Thoracic aorta (tissue), 2 donors: ENCODE measurements at regions not wholly inside any gene's neighbourhood (a gene's known extent, or its start where the extent isn't known, plus 50 kb on each side); places are given as distances from the start of the nearest gene placed in this dataset.

Experiments
- ATAC-seq: fragments of 150-250 bp; one replicate; pipeline ENCODE4 v1.8.0; 2017; ENCODE audit warnings: low read depth; ENCODE audit not compliant: insufficient number of reproducible peaks, low FRiP score
- DNase-seq: peaks from one replicate; pipeline ENCODE4 v3.0.0-alpha.2; 2020; ENCODE audit warnings: low spot score
- H3K27ac ChIP-seq, 2 donors: fragments of 200-600 bp; sonication (generic); 1 replicate in 1 of 2; 2 replicates in 1 of 2; pipeline ENCODE4 v1.5.1; 2016; ENCODE audit warnings: mild to moderate bottlenecking in 2 of 2, moderate library complexity in 2 of 2
- H3K27me3 ChIP-seq: fragments of 200-600 bp; sonication (generic); replicated peaks from 2 replicates; pipeline ENCODE4 v1.6.0; 2016; ENCODE audit warnings: mild to moderate bottlenecking; ENCODE audit not compliant: insufficient read depth
- H3K36me3 ChIP-seq: fragments of 200-600 bp; sonication (generic); one replicate; pipeline ENCODE4 v1.5.1; 2016
- H3K4me1 ChIP-seq, 2 donors: fragments of 200-600 bp; sonication (generic); 1 replicate in 1 of 2; 2 replicates in 1 of 2; pipeline versions ENCODE4 v1.5.1 to v1.6.0; 2016; ENCODE audit warnings: low read depth in 2 of 2, mild to moderate bottlenecking in 1 of 2; ENCODE audit not compliant: control insufficient read depth in 1 of 2
- H3K4me3 ChIP-seq: fragments of 200-600 bp; sonication (generic); 2 replicates; pipeline ENCODE4 v1.5.1; 2016; ENCODE audit warnings: mild to moderate bottlenecking
- H3K9me3 ChIP-seq: fragments of 200-600 bp; sonication (generic); 2 replicates; pipeline ENCODE4 v1.5.1; 2016
- CTCF ChIP-seq: fragments of 200-600 bp; sonication (generic); IDR thresholded peaks from one replicate; pipeline ENCODE4 v1.5.1; 2019; ENCODE audit warnings: antibody characterized with exemption

GRCh38 chr13:110808138-110808537 lies 94.6 kb downstream of the ING1 start:
- H3K4me3 ChIP-seq = no peak overlapping the region
- H3K36me3 ChIP-seq = no peaks in the 10 kb centered on the region
- H3K27ac ChIP-seq = no peak overlapping the region
- H3K9me3 ChIP-seq = no peaks in the 10 kb centered on the region
- no peak for DNase-seq
- peaks cover 0 to 8% of the 10 kb centered on the region in 2 donors for H3K4me1 ChIP-seq
- H3K27me3 ChIP-seq = no peaks in the 10 kb centered on the region
- no peak for ATAC-seq
- no peak for TF ChIP-seq CTCF

GRCh38 chr13:110809871-110810486 lies 96.5 kb downstream of the ING1 start:
- Histone ChIP-seq H3K27ac (no peak overlapping the region), H3K4me3 (no peak overlapping the region), H3K9me3 (no peaks in the 10 kb centered on the region), H3K4me1 (peaks cover 0 to 8% of the 10 kb centered on the region in 2 donors), H3K27me3 (no peaks in the 10 kb centered on the region), H3K36me3 (no peaks in the 10 kb centered on the region)
- no peak for ATAC-seq
- no peak for TF ChIP-seq CTCF
- DNase-seq = no peak

GRCh38 chr13:110811008-110811720 lies 97.7 kb downstream of the ING1 start:
- no peaks in the 10 kb centered on the region for H3K36me3 ChIP-seq
- H3K4me1 ChIP-seq = peaks cover 0 to 8% of the 10 kb centered on the region in 2 donors
- no peak for TF ChIP-seq CTCF
- ATAC-seq (no peak), DNase-seq (no peak)
- no peaks in the 10 kb centered on the region for H3K27me3 ChIP-seq
- H3K27ac ChIP-seq = no peak overlapping the region
- H3K9me3 ChIP-seq = no peaks in the 10 kb centered on the region
- no peak overlapping the region for H3K4me3 ChIP-seq

- ATAC-seq (no peak), DNase-seq (no peak)
- Histone ChIP-seq H3K27me3 (no peaks in the 10 kb centered on the region), H3K9me3 (no peaks in the 10 kb centered on the region), H3K27ac (no peak overlapping the region), H3K4me3 (peak overlapping the region; percentile 60), H3K4me1 (peaks cover 0 to 8% of the 10 kb centered on the region in 2 donors), H3K36me3 (no peaks in the 10 kb centered on the region)
- no peak for TF ChIP-seq CTCF
These were observed 98.2 kb downstream of the ING1 start for GRCh38 chr13:110811771-110812120.

GRCh38 chr13:110812121-110812868 lies 98.8 kb downstream of the ING1 start:
- peak overlapping the region; percentile 60 for H3K4me3 ChIP-seq
- no peak overlapping the region for H3K27ac ChIP-seq
- no peak for DNase-seq
- ATAC-seq = no peak
- TF ChIP-seq CTCF = no peak
- H3K27me3 ChIP-seq = no peaks in the 10 kb centered on the region
- H3K4me1 ChIP-seq = peaks cover 0 to 8% of the 10 kb centered on the region in 2 donors
- H3K9me3 ChIP-seq = no peaks in the 10 kb centered on the region
- H3K36me3 ChIP-seq = no peaks in the 10 kb centered on the region
